22Rv1 (cell line): ENCODE measurements at regions not wholly inside any gene's neighbourhood (a gene's known extent, or its start where the extent isn't known, plus 50 kb on each side); places are given as distances from the start of the nearest gene placed in this dataset.

Experiments used
- CTCF ChIP-seq: fragments of 450-650 bp; IDR thresholded peaks from 2 replicates; pipeline ENCODE4 v1.5.1; 2017; ENCODE audit warnings: mild to moderate bottlenecking
- ZFX ChIP-seq: fragments of 450-650 bp; IDR thresholded peaks from 2 replicates; pipeline ENCODE4 v1.6.1; 2017; ENCODE audit warnings: antibody characterized with exemption, borderline replicate concordance

GRCh38 chr1:30052178-30052577 is 671.2 kb downstream of the MATN1 start:
- TF ChIP-seq CTCF (no peak), ZFX (no peak)
